K562 (cell line): ENCODE measurements at regions not wholly inside any gene's neighbourhood (a gene's known extent, or its start where the extent isn't known, plus 50 kb on each side); places are given as distances from the start of the nearest gene placed in this dataset.

Experiments
- ATAC-seq: fragments of 200-7000 bp; cut with Tn5 transposase; 3 replicates; pipeline ENCODE4 v1.9.1; 2020; ENCODE audit warnings: moderate library complexity
- BruUV-seq: library from RNA; stranded (reverse); fragments of 400-500 nt; replicated peaks from 2 replicates; lab custom pipeline; 2021; lab: Mats Ljungman, UMichigan
- CTCF ChIA-PET: fragments of 300-600 bp; formaldehyde crosslinking; extraction: SDS; loops from one replicate; lab custom pipeline; 2021; ENCODE audit warnings: low intra/inter-chr PET ratio; lab: Yijun Ruan, JAX
- POLR2A ChIA-PET: fragments of 300-600, 350-650 bp; sonication (Branson Sonifier 250); formaldehyde crosslinking; extraction: SDS; loops from one replicate; lab custom pipeline; 2021; ENCODE audit warnings: antibody characterized with exemption, inconsistent platforms; lab: Yijun Ruan, JAX
- DNase-seq, 4 experiments: peaks; one replicate each; pipeline versions ENCODE4 v3.0.0 to v3.0.0-alpha.2; 2011 to 2018; ENCODE audit warnings: low spot score in 3 of 4, mixed read lengths in 3 of 4; ENCODE audit errors: extremely low read depth in 1 of 4
- FAIRE-seq: peaks from 2 replicates; lab custom pipeline; 2011; peaks lifted over from hg19 to GRCh38; lab: Jason Lieb, UNC
- H2AFZ ChIP-seq: 2 replicates; pipeline ENCODE4 v1.6.0; 2011; ENCODE audit warnings: low read depth, low read length, control low read depth, inconsistent platforms
- H3K27ac ChIP-seq: fragments of 200-600 bp; 3 replicates; pipeline ENCODE4 v1.8.0; 2011; ENCODE audit warnings: low read depth, mild to moderate bottlenecking, control low read depth, inconsistent platforms, low read length, moderate library complexity, mixed read lengths; ENCODE audit errors: extremely low read depth
- H3K27me3 ChIP-seq, 2 experiments: fragments of 300-600 bp in 1 of 2; 2 replicates in 1 of 2; 3 replicates in 1 of 2; pipeline versions ENCODE4 v1.6.0 to v1.8.0; 2011; ENCODE audit warnings: inconsistent platforms in 2 of 2, low read length in 2 of 2, mild to moderate bottlenecking in 1 of 2, mixed read lengths in 1 of 2, moderate library complexity in 1 of 2; ENCODE audit not compliant: control insufficient read depth in 2 of 2, insufficient read depth in 2 of 2
- H3K36me3 ChIP-seq: fragments of 300-600 bp; 3 replicates; pipeline ENCODE4 v1.8.0; 2011; ENCODE audit warnings: mild to moderate bottlenecking, low read length, inconsistent platforms; ENCODE audit not compliant: control insufficient read depth, insufficient read depth
- H3K4me1 ChIP-seq, 2 experiments: fragments of 200-600 bp in 1 of 2; replicated peaks in 1 of 2; 2 replicates in 1 of 2; 3 replicates in 1 of 2; pipeline versions ENCODE4 v1.5.1 to v1.8.0; 2011; ENCODE audit warnings: inconsistent platforms in 2 of 2, low read length in 2 of 2, mild to moderate bottlenecking in 1 of 2, mixed read lengths in 1 of 2, moderate library complexity in 1 of 2; ENCODE audit not compliant: control insufficient read depth in 2 of 2, insufficient read depth in 2 of 2
- H3K4me2 ChIP-seq: 2 replicates; pipeline ENCODE4 v1.6.1; 2011; ENCODE audit warnings: low read length, control low read depth, inconsistent platforms, mixed read lengths; ENCODE audit not compliant: insufficient read depth
- H3K4me3 ChIP-seq: fragments of 200-600 bp; sonication (generic), shearing (Covaris generic); 2 replicates; pipeline ENCODE4 v1.5.1; 2016; ENCODE audit warnings: control low read depth, inconsistent platforms
- H3K79me2 ChIP-seq: fragments of 200-600 bp; 3 replicates; pipeline ENCODE4 v1.8.0; 2011; ENCODE audit warnings: low read length, inconsistent platforms; ENCODE audit not compliant: control insufficient read depth, insufficient read depth
- H3K9ac ChIP-seq, 2 experiments: 2 replicates each; pipeline versions ENCODE4 v1.6.0 to v1.6.1; 2011; ENCODE audit warnings: low read depth in 2 of 2, low read length in 2 of 2, control low read depth in 1 of 2, inconsistent platforms in 1 of 2, mild to moderate bottlenecking in 1 of 2, mixed read lengths in 1 of 2; ENCODE audit not compliant: insufficient read depth in 1 of 2
- H3K9me1 ChIP-seq: one replicate; pipeline ENCODE4 v1.6.0; 2011; ENCODE audit warnings: inconsistent platforms, mild to moderate bottlenecking, low read length, moderate library complexity; ENCODE audit not compliant: control insufficient read depth, insufficient read depth
- H3K9me3 ChIP-seq: replicated peaks from 2 replicates; pipeline ENCODE4 v1.5.1; 2011; ENCODE audit warnings: low read depth, low read length, inconsistent platforms; ENCODE audit not compliant: control insufficient read depth, insufficient read depth
- H4K20me1 ChIP-seq: replicated peaks from 2 replicates; pipeline ENCODE4 v1.6.1; 2011; ENCODE audit warnings: low read length, inconsistent platforms, mixed read lengths; ENCODE audit not compliant: control insufficient read depth, insufficient read depth
- AFF1 ChIP-seq, 2 experiments: fragments of 450-650 bp; IDR thresholded peaks; 2 replicates each; pipeline ENCODE4 v1.6.1; 2018; ENCODE audit warnings: mild to moderate bottlenecking in 2 of 2, low read depth in 1 of 2; ENCODE audit not compliant: partially characterized antibody in 2 of 2
- CEBPZ ChIP-seq: fragments of 150-350 bp; IDR thresholded peaks from 2 replicates; pipeline ENCODE4 v1.6.1; 2014; ENCODE audit warnings: low read depth, mild to moderate bottlenecking, low read length, borderline replicate concordance
- ESRRB ChIP-seq: fragments of 250-450 bp; sonication (Bioruptor Pico); IDR thresholded peaks from 2 replicates; pipeline ENCODE4 v1.5.0; 2020; ENCODE audit warnings: mild to moderate bottlenecking, moderate library complexity, borderline replicate concordance
- RBM34 ChIP-seq: fragments of 200-400 bp; formaldehyde crosslinking; IDR thresholded peaks from 2 replicates; pipeline ENCODE4 v1.6.1; 2018; ENCODE audit warnings: low read length, borderline replicate concordance; ENCODE audit not compliant: insufficient read depth
- SRSF1 ChIP-seq: fragments of 200-400 bp; formaldehyde crosslinking; IDR thresholded peaks from 2 replicates; pipeline ENCODE4 v1.6.1; 2017; ENCODE audit warnings: mild to moderate bottlenecking, low read depth, low read length, moderate library complexity
- STAT6 ChIP-seq: sonication (generic); formaldehyde crosslinking; IDR thresholded peaks from 2 replicates; pipeline ENCODE4 v1.8.1; 2023; ENCODE audit warnings: mild to moderate bottlenecking, missing genetic modification reagents
- ZNF134 ChIP-seq: fragments of 250-450 bp; sonication (Bioruptor Pico); conservative IDR thresholded peaks from 2 replicates; pipeline ENCODE4 v1.4.0; 2020
- WGBS: fragments of 100-300 bp; shearing (Covaris generic); methylation state at CpG from one replicate; pipeline ENCODE4 v1.1.6; 2016; ENCODE audit warnings: low coverage, mixed read lengths; ENCODE audit not compliant: insufficient coverage; ENCODE audit errors: missing lambda C conversion rate; 5-methylcytosine and 5-hydroxymethylcytosine counted together
- in situ Hi-C: fragments of 300-500 bp; cut with MboI; formaldehyde crosslinking; loops from 4 replicates; pipeline ENCODE4 v1.15.0; 2018; ENCODE audit warnings: inconsistent platforms, mixed read lengths
- intact Hi-C: fragments of 100-400 bp; cut with micrococcal nuclease; formaldehyde crosslinking; loops from 2 replicates; pipeline ENCODE4 v1.14.2; 2022

- no peak for TF ChIP-seq STAT6
Measured at GRCh38 chr18:45213040-45213333, 402.3 kb upstream of the SLC14A2 start (continued).

- ChIA-PET CTCF (no interaction called here), POLR2A (no interaction called here)
- Histone ChIP-seq H3K79me2 (no peaks in the 10 kb centered on the region), H3K4me2 (no peak overlapping the region), H3K9me3 (no peaks in the 10 kb centered on the region), H3K36me3 (no peaks in the 10 kb centered on the region), H4K20me1 (no peaks in the 10 kb centered on the region), H3K9ac (no peak overlapping the region), H3K4me1 (no peaks in the 10 kb centered on the region), H3K27me3 (no peaks in the 10 kb centered on the region), H2AFZ (no peak overlapping the region), H3K9me1 (no peaks in the 10 kb centered on the region), H3K4me3 (no peak overlapping the region), H3K27ac (no peak overlapping the region)
- DNase-seq (no peak), ATAC-seq (no peak), FAIRE-seq (no peak)
- intact Hi-C loops: loop anchor here (10.0 kb wide), 1 partner anchor 1594 kb away; no protein-coding TSS in a partner anchor
- in situ Hi-C loops: no loop called here
- WGBS: 2% methylated on average over 6 of the region's 6 CpGs
- BruUV-seq: no TSS peak
- TF ChIP-seq RBM34: no peak
- TF ChIP-seq SRSF1: no peak
- no peak for TF ChIP-seq CEBPZ
- no peak for TF ChIP-seq ESRRB
- TF ChIP-seq AFF1 (IDR thresholded peaks at IDR 0.05; ENCODE audit: low read depth in 1 of 2, partially characterized antibody in 2 of 2): no peak
- TF ChIP-seq ZNF134 (CRISPR knock-in tag): no peak
Measured at GRCh38 chr18:45218436-45218835, 396.8 kb upstream of the SLC14A2 start.
